ENCODE measurements at regions not wholly inside any gene's neighbourhood (a gene's known extent, or its start where the extent isn't known, plus 50 kb on each side); places are given as distances from the start of the nearest gene placed in this dataset.

- intact Hi-C loops (cut with DNase I): no loop called here
These were observed 71.0 kb downstream of the TMPRSS5 start for GRCh38 chr11:113634940-113635575.

GRCh38 chr11:113632981-113633380, 73.1 kb downstream of the TMPRSS5 start:
- intact Hi-C loops (cut with DNase I): no loop called here
- H3K4me1 ChIP-seq (ENCODE audit: insufficient read depth): no peaks in the 10 kb centered on the region
- 39 to 76% (median 54%) methylated on average over 2 of the region's 2 CpGs for WGBS, 3 donors
- H3K36me3 ChIP-seq: no peaks in the 10 kb centered on the region
- TF ChIP-seq POLR2A (IDR thresholded peaks at IDR 0.05) (no peak), CTCF (IDR thresholded peaks at IDR 0.05) (no peak), EP300 (IDR thresholded peaks at IDR 0.05) (no peak)
- H3K27ac ChIP-seq: no peak overlapping the region
- no peak overlapping the region for H3K4me3 ChIP-seq
- H3K27me3 ChIP-seq: no peaks in the 10 kb centered on the region
- H3K9me3 ChIP-seq: no peaks in the 10 kb centered on the region
- DNase-seq: no peak

More at GRCh38 chr11:113634940-113635575, 71.0 kb downstream of the TMPRSS5 start:
- Histone ChIP-seq H3K36me3 (no peaks in the 10 kb centered on the region), H3K27me3 (no peaks in the 10 kb centered on the region), H3K27ac (no peak overlapping the region), H3K4me3 (no peak overlapping the region), H3K9me3 (no peaks in the 10 kb centered on the region), H3K4me1 (ENCODE audit: insufficient read depth) (no peaks in the 10 kb centered on the region)
- TF ChIP-seq EP300 (IDR thresholded peaks at IDR 0.05) (no peak), POLR2A (IDR thresholded peaks at IDR 0.05) (no peak), CTCF (IDR thresholded peaks at IDR 0.05) (no peak)
- 31 to 41% (median 40%) methylated on average over 5 of the region's 5 CpGs for WGBS, 3 donors
- DNase-seq: no peak

GRCh38 chr11:113629562-113629961, 76.5 kb downstream of the TMPRSS5 start:
- intact Hi-C loops (cut with DNase I): no loop called here
- WGBS, 3 donors: 87 to 90% (median 87%) methylated on average over 8 of the region's 8 CpGs
- H3K4me1 ChIP-seq (ENCODE audit: insufficient read depth): no peaks in the 10 kb centered on the region
- H3K27ac ChIP-seq: no peak overlapping the region
- TF ChIP-seq EP300 (IDR thresholded peaks at IDR 0.05) (no peak), POLR2A (IDR thresholded peaks at IDR 0.05) (no peak), CTCF (IDR thresholded peaks at IDR 0.05) (no peak)
- no peak overlapping the region for H3K4me3 ChIP-seq
- no peaks in the 10 kb centered on the region for H3K27me3 ChIP-seq
- H3K9me3 ChIP-seq: no peaks in the 10 kb centered on the region
- no peaks in the 10 kb centered on the region for H3K36me3 ChIP-seq
- DNase-seq: no peak

- WGBS, 3 donors: 39 to 49% (median 45%) methylated on average over 2 of the region's 2 CpGs
- H3K27ac ChIP-seq: no peak overlapping the region
- TF ChIP-seq EP300 (IDR thresholded peaks at IDR 0.05) (no peak), POLR2A (IDR thresholded peaks at IDR 0.05) (no peak), CTCF (IDR thresholded peaks at IDR 0.05) (no peak)
- no peaks in the 10 kb centered on the region for H3K27me3 ChIP-seq
- intact Hi-C loops (cut with DNase I): no loop called here
- no peaks in the 10 kb centered on the region for H3K36me3 ChIP-seq
- H3K4me3 ChIP-seq: no peak overlapping the region
- no peaks in the 10 kb centered on the region for H3K9me3 ChIP-seq
- no peaks in the 10 kb centered on the region for H3K4me1 ChIP-seq (ENCODE audit: insufficient read depth)
- no peak for DNase-seq
These were observed 77.2 kb downstream of the TMPRSS5 start for GRCh38 chr11:113628912-113629311.
